GM20000 (cell line): ENCODE measurements at regions not wholly inside any gene's neighbourhood (a gene's known extent, or its start where the extent isn't known, plus 50 kb on each side); places are given as distances from the start of the nearest gene placed in this dataset.
"Not testable (repeated sequence)": the region's sequence is repeated elsewhere in the genome, so short reads cannot be mapped to it uniquely, and the experiment has no call there.

ENCODE experiments used
- DNase-seq: peaks from one replicate; pipeline ENCODE4 v3.0.0; 2012; ENCODE audit warnings: low spot score
- TF ChIP-seq, protein P1 (sequence below): IDR thresholded peaks from 2 replicates; pipeline ENCODE4 v1.5.1; 2012; ENCODE audit warnings: mild to moderate bottlenecking, control low read depth; ENCODE audit errors: extremely low read depth, missing control alignments

DNA sequence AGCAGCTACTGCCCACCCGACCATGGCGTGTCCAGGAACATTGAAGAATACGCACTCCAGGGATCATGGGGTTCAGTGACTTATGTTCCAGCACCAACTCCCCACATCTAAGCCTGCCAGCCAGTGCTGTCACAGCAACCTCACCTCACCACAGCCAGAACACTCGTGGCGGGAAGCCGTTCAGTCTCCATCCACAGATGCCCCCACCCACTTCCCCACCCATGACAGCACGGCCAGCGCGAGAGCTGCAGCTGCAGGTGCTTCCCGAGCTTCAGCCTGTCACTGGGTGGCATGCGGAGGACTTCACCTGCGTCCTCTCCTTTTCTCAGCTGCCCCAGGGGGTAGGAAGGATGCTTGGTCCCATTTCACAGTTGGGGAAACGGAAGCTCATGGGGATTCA is 50.3 kb downstream of the RBFOX3 start:
- TF ChIP-seq, protein P1, sequence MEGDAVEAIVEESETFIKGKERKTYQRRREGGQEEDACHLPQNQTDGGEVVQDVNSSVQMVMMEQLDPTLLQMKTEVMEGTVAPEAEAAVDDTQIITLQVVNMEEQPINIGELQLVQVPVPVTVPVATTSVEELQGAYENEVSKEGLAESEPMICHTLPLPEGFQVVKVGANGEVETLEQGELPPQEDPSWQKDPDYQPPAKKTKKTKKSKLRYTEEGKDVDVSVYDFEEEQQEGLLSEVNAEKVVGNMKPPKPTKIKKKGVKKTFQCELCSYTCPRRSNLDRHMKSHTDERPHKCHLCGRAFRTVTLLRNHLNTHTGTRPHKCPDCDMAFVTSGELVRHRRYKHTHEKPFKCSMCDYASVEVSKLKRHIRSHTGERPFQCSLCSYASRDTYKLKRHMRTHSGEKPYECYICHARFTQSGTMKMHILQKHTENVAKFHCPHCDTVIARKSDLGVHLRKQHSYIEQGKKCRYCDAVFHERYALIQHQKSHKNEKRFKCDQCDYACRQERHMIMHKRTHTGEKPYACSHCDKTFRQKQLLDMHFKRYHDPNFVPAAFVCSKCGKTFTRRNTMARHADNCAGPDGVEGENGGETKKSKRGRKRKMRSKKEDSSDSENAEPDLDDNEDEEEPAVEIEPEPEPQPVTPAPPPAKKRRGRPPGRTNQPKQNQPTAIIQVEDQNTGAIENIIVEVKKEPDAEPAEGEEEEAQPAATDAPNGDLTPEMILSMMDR: no peak
- DNase-seq: no peak

DNA sequence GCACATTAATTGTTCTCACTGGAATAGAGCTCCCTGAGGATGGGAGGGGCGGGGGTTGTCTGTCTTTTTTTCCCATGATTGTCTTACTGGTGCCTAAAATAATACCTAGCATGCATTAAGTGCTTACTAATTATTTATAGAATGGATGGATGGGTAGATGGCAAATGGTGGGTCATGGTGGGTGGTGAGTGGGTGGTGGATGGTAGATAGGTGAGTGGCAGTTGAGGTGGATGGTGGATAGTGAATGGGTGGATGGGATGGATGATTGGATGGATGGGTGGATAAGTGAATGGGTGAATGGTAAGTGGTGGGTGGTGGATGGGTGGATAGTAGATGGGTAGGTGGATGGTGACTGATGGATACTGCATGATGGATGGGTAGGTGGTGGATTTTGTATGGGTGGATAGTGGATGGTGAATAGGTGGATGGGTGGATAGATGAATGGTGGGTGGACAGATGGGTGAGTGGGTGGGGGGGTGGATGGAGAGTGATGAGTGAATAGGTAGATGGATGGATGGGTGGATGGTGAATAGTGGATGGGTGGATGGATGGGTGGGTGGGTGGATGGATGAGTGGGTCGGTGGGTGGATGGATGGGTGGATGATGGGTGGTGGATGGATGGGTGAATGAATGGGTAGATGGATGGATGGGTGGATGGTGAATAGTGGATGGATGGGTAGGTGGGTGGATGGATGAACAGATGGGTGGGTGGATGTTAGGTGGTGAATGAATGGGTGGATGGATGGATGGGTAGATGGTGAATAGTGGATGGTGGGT is 51.6 kb downstream of the RBFOX3 start:
- no peak for DNase-seq
- TF ChIP-seq, protein P1: no peak

DNA sequence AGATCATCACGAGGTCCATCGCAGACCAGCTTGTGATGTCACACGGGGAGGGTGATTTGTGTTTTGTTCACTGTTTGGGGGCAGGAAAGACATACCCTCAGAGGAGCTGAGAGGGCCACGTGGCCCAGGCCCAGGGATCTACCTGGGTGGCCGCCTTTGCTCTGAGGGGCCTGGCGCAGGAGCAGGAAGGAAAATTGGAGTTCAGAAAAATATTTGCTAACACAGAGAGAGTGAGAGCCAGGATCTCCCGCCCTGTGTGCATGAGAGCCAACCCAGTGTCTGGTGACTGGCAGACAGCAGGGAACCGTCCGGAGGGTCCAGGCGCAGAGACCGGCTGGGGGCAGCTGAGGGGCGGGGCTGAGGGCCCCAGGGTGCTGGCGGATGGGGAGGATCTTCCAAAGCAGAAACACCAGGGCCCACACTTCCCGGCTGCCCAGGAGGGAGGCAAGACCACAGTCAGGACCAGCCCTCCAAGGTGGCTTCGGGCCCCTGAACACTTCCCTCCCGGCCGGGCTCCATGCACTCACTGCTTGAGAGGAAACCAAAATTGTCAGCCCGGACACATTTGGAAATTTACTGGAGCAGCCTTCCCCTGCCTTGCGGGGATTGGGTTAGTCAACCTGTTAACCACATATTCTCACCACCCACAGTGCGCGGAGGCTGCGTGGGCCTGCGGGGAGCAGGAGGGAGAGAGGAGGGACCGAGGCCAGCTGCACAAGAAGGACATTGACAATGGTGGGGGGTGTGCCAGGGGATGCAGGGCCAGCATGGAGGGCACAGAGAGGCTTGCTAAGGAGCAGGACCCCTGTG is 52.6 kb downstream of the RBFOX3 start:
- TF ChIP-seq, protein P1: no peak
- DNase-seq: no peak

DNA sequence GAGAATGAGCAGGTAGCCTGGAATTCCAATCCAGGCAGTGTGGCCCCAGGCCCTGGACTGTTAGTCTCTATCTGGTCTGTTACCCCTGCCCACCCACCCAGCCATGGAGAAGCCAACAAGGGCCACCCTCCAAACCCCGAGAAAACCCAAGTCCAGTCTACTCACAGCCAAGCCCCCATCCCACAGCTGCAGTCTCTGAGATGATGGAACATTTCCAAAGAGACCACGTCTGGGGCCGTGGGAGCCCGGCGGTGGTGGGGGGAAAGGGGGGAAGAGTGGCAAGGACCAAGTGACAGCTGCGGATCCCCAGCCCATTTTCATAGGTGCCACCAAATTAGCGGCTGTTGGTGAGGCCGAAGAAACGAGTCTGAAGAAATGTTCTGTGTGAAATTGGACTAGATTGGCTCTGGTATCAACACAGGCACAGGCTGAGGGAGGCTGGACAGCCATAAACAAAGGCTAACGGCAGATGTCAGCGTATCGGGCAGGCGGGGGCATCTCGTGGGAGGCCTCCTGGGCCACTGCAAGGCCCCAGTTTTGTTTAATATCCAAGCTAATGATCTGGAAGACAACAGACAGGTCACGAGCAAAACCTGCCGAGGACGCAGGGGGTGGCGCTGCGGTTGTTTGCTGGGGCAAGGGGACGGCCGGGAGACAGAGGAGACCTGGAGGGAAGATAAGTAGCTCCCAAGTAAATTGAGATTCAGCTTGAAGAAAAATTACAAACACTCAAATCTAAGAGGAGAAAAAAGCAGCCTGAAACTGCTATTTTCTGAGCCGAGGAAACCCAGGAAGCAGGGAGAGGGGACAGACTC is 53.4 kb downstream of the RBFOX3 start:
- TF ChIP-seq, protein P1: no peak
- DNase-seq: no peak

DNA sequence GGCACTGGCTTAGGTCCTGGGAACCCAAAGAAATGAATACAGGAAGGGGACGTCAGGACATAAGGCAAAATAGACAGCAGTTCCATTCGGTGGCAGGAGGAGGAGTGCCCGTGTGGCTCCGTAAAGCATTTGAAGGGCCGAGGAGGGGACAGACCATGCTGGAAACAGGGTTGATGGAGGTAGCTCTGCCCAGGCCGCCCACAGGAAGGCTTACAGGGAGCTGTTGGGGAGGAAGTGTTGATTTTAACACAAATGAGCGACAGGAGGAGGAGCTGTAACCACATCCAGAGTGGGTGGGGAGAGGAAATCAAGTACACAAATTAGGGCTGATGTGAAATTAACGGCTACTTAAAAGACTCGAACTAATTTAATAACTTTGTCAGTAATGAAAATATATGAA is 54.6 kb downstream of the RBFOX3 start:
- TF ChIP-seq, protein P1: no peak
- DNase-seq: no peak

DNA sequence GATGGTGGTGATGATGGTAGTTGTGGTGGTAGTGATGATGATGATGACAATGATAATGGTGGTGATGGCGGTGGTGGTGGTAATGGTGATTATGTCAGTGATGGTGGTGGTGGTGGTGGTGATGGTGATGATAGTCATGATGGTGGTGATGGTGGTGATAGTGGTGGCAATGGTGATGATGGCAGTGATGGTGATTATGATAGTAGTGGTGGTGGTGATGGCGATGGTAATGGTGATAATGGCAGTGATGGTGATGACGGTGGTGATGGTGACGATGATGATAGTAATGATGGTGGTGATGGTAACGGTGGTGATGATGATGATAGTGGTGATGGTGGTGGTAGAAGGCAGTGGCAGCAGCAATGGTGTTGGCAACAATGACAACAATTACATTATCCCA is 55.3 kb downstream of the RBFOX3 start:
- TF ChIP-seq, protein P1: no peak
- no peak for DNase-seq

DNA sequence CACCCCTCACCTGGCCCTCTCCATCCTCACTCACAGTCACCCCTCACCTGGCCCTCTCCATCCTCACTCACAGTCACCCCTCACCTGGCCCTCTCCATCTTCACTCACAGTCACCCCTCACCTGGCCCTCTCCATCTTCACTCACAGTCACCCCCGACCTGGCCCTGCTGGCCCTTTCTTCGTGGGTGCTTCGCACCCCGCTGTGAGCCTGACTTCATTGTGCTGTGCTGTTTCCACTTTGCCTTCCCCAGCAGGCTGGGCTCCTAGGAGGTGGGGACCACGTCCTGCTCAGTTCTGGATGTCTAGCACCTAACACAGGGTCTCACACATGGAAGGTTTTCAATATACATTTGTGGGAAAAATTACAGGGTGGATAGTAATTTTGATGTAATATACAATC is 56.5 kb downstream of the RBFOX3 start:
- not testable (repeated sequence) for DNase-seq
